ENCODE measurements at regions not wholly inside any gene's neighbourhood (a gene's known extent, or its start where the extent isn't known, plus 50 kb on each side); places are given as distances from the start of the nearest gene placed in this dataset.

DNA sequence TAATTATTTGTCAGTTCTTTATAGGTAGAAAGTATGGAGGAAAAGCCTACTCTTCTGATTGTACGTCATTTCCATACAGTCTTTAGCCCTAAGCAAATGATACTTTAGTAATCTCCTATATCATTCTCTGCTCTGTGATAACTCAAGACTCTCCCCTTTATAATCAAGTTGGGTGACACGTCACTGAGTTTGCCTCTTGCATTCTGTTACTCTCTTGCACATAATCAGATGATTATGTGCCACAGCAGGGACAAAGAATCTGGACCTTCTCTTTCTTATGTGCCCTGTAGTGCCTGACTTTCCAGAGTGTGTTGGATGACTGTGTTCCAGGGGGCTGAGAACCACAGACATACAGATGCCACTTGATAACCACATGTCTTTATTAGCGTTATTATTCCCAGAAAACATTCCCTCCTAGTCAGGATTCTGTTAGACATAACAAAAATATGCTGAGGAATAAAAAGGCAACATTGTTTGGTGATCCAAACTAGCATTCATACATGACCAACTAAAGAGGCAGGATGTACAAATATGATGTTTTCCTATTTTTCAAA is 116.4 kb upstream of the HGF start:
- TF ChIP-seq MAX (IDR thresholded peaks at IDR 0.05) (no peak), CTCF (IDR thresholded peaks at IDR 0.05; ENCODE audit: low read depth, low read length, missing input control) (no peak), JUND (IDR thresholded peaks at IDR 0.05) (no peak), NR2F2 (IDR thresholded peaks at IDR 0.05) (no peak), EGR1 (IDR thresholded peaks at IDR 0.05; ENCODE audit: low read depth in 2 of 2) (no peak), RXRA (IDR thresholded peaks at IDR 0.05) (no peak), RAD21 (IDR thresholded peaks at IDR 0.05) (no peak), TAF1 (conservative IDR thresholded peaks at IDR 0.05) (no peak), HNF4G (IDR thresholded peaks at IDR 0.05) (no peak), YY1 (IDR thresholded peaks at IDR 0.05) (no peak), SP1 (IDR thresholded peaks at IDR 0.05) (no peak)
- TF ChIP-seq, protein P1, sequence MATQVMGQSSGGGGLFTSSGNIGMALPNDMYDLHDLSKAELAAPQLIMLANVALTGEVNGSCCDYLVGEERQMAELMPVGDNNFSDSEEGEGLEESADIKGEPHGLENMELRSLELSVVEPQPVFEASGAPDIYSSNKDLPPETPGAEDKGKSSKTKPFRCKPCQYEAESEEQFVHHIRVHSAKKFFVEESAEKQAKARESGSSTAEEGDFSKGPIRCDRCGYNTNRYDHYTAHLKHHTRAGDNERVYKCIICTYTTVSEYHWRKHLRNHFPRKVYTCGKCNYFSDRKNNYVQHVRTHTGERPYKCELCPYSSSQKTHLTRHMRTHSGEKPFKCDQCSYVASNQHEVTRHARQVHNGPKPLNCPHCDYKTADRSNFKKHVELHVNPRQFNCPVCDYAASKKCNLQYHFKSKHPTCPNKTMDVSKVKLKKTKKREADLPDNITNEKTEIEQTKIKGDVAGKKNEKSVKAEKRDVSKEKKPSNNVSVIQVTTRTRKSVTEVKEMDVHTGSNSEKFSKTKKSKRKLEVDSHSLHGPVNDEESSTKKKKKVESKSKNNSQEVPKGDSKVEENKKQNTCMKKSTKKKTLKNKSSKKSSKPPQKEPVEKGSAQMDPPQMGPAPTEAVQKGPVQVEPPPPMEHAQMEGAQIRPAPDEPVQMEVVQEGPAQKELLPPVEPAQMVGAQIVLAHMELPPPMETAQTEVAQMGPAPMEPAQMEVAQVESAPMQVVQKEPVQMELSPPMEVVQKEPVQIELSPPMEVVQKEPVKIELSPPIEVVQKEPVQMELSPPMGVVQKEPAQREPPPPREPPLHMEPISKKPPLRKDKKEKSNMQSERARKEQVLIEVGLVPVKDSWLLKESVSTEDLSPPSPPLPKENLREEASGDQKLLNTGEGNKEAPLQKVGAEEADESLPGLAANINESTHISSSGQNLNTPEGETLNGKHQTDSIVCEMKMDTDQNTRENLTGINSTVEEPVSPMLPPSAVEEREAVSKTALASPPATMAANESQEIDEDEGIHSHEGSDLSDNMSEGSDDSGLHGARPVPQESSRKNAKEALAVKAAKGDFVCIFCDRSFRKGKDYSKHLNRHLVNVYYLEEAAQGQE (IDR thresholded peaks at IDR 0.05), result no peak
